Naive thymus-derived CD4-positive, alpha-beta T cell (primary cell): ENCODE measurements at regions not wholly inside any gene's neighbourhood (a gene's known extent, or its start where the extent isn't known, plus 50 kb on each side); places are given as distances from the start of the nearest gene placed in this dataset.
A peak's percentile ranks its signal among the peaks of the same experiment; 100 is the strongest.

Source experiments
- ATAC-seq: fragments of 150-1000 bp; cut with Tn5 transposase; 2 replicates; pipeline ENCODE4 v1.10.0; 2021; ENCODE audit warnings: mild to moderate bottlenecking, moderate library complexity
- CTCF ChIA-PET: fragments of 350-600 bp; sonication (Branson Sonifier 250); formaldehyde crosslinking; loops from one replicate; lab custom pipeline; 2021; ENCODE audit warnings: antibody characterized with exemption; lab: Charles Lee
- POLR2A ChIA-PET: fragments of 350-600 bp; sonication (Branson Sonifier 250); formaldehyde crosslinking; loops from one replicate; lab custom pipeline; 2021; ENCODE audit warnings: antibody characterized with exemption, inconsistent platforms; lab: Charles Lee
- DNase-seq, 9 donors: peaks; one replicate each; pipeline versions ENCODE4 v3.0.0 to v3.0.0-alpha.2; 2020 to 2022; ENCODE audit warnings: mixed read lengths in 1 of 9
- H3K27ac ChIP-seq: one replicate; pipeline ENCODE4 v1.7.0; 2013; ENCODE audit warnings: mild to moderate bottlenecking, low read depth, low read length, moderate library complexity
- H3K27me3 ChIP-seq, 2 donors: one replicate each; pipeline ENCODE4 v1.7.0; 2013; ENCODE audit warnings: low read length in 2 of 2, mild to moderate bottlenecking in 2 of 2, moderate library complexity in 2 of 2; ENCODE audit not compliant: control insufficient read depth in 2 of 2, insufficient read depth in 2 of 2
- H3K36me3 ChIP-seq, 3 experiments: 1 replicate in 2 of 3; 2 replicates in 1 of 3; pipeline ENCODE4 v1.7.0; 2013; ENCODE audit warnings: low read length in 3 of 3, mild to moderate bottlenecking in 3 of 3, moderate library complexity in 1 of 3; ENCODE audit not compliant: insufficient read depth in 3 of 3, control insufficient read depth in 2 of 3
- H3K4me1 ChIP-seq, 2 donors: one replicate each; pipeline ENCODE4 v1.7.0; 2013; ENCODE audit warnings: low read length in 2 of 2, mild to moderate bottlenecking in 2 of 2, moderate library complexity in 1 of 2; ENCODE audit not compliant: control insufficient read depth in 2 of 2, insufficient read depth in 2 of 2
- H3K4me3 ChIP-seq: 2 replicates; pipeline ENCODE4 v1.7.0; 2013; ENCODE audit warnings: mild to moderate bottlenecking, low read length
- H3K9me3 ChIP-seq, 3 experiments: 1 replicate in 2 of 3; 2 replicates in 1 of 3; pipeline ENCODE4 v1.7.0; 2013; ENCODE audit warnings: low read length in 3 of 3; ENCODE audit not compliant: control insufficient read depth in 2 of 3
- H3K27ac Mint-ChIP-seq, 9 donors: one replicate each; pipeline ENCODE4 v1.8.0; 2020 to 2022; ENCODE audit warnings: mixed read lengths in 9 of 9, mild to moderate bottlenecking in 8 of 9, moderate library complexity in 5 of 9, inconsistent platforms in 2 of 9
- H3K27me3 Mint-ChIP-seq, 5 donors: one replicate each; pipeline ENCODE4 v1.8.0; 2021 to 2022; ENCODE audit warnings: mixed read lengths in 5 of 5, mild to moderate bottlenecking in 1 of 5
- H3K36me3 Mint-ChIP-seq, 5 donors: one replicate each; pipeline ENCODE4 v1.8.0; 2020 to 2022; ENCODE audit warnings: mixed read lengths in 5 of 5, mild to moderate bottlenecking in 3 of 5, inconsistent platforms in 1 of 5
- H3K4me1 Mint-ChIP-seq, 7 donors: one replicate each; pipeline ENCODE4 v1.8.0; 2020 to 2022; ENCODE audit warnings: mixed read lengths in 7 of 7, mild to moderate bottlenecking in 3 of 7, inconsistent platforms in 1 of 7
- H3K4me3 Mint-ChIP-seq, 10 donors: one replicate each; pipeline ENCODE4 v1.8.0; 2020 to 2022; ENCODE audit warnings: mild to moderate bottlenecking in 10 of 10, mixed read lengths in 10 of 10, moderate library complexity in 6 of 10, inconsistent platforms in 2 of 10
- H3K9me3 Mint-ChIP-seq, 11 donors: one replicate each; pipeline ENCODE4 v1.8.0; 2020 to 2022; ENCODE audit warnings: mixed read lengths in 11 of 11, mild to moderate bottlenecking in 4 of 11, inconsistent platforms in 1 of 11, moderate library complexity in 1 of 11
- intact Hi-C, 2 donors: fragments of 100-400 bp; cut with micrococcal nuclease; formaldehyde crosslinking; loops; one replicate each; pipeline ENCODE4 v1.15.1; 2023

DNA sequence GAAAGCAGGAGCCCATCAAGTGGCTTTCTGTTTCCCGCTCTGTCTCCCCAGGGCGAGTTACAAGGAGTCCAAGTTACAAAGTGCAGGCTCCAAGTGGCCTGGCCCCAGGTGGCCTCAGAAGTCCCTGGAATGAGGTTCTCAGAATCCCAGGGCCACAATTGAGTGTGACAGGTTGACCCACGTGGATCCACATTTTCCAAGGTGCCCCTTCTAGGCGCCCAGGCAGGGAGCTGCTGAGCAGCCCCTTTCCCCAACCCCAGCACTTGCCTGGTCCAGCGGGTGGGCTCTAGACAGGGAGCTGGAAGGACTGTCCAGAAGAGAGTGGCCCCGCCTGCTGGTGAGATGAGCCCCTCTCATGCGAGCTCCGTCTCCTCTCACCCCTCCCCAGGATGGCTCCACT lies 253.4 kb downstream of the CYP26B1 start:
- no peaks in the 10 kb centered on the region for H3K9me3 ChIP-seq
- no peak overlapping the region for H3K4me3 ChIP-seq
- H3K4me1 ChIP-seq = no peaks in the 10 kb centered on the region
- no peaks in the 10 kb centered on the region for H3K27me3 ChIP-seq
- no peak for DNase-seq
- no peaks in the 10 kb centered on the region for H3K36me3 Mint-ChIP-seq
- H3K27ac ChIP-seq = no peak overlapping the region
- peaks cover 0 to 25% (median 7%) of the 10 kb centered on the region in 5 donors for H3K27me3 Mint-ChIP-seq
- intact Hi-C loops = no loop called here
- no peak overlapping the region for H3K4me3 Mint-ChIP-seq
- H3K9me3 Mint-ChIP-seq = peaks cover 0 to 1% (median 0%) of the 10 kb centered on the region in 11 donors
- no peak overlapping the region for H3K27ac Mint-ChIP-seq
- no peaks in the 10 kb centered on the region for H3K36me3 ChIP-seq
- no peak for ATAC-seq
- ChIA-PET CTCF (no interaction called here), POLR2A (no interaction called here)
- H3K4me1 Mint-ChIP-seq = no peaks in the 10 kb centered on the region

DNA sequence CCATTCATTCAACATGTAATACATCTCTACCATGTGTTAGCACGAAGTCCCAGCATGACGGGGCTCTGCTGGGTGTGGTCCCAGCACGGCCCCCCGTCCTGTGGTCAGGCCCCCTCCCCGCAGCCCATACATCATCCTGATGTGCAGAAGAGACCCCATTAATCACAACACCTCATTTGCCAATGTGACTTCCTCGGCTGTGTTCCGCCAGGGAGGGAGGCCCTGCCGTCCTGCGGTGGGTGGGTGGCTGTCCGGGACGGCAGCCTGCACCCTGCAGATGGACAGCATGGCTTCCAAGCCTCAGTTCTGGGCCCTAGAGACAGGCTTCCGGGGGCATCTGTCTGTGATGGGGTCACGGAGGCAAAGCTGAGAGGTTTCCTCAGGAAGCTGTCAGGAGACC lies 254.0 kb downstream of the CYP26B1 start:
- Mint-ChIP-seq H3K27ac (no peak overlapping the region), H3K9me3 (peaks cover 0 to 1% (median 0%) of the 10 kb centered on the region in 11 donors), H3K36me3 (no peaks in the 10 kb centered on the region), H3K4me1 (no peaks in the 10 kb centered on the region), H3K4me3 (no peak overlapping the region), H3K27me3 (peaks cover 0 to 20% (median 7%) of the 10 kb centered on the region in 5 donors)
- no peaks in the 10 kb centered on the region for H3K36me3 ChIP-seq
- no peak overlapping the region for H3K4me3 ChIP-seq
- POLR2A ChIA-PET = no interaction called here
- no peak overlapping the region for H3K27ac ChIP-seq
- DNase-seq = no peak
- H3K4me1 ChIP-seq = no peaks in the 10 kb centered on the region
- intact Hi-C loops = no loop called here
- CTCF ChIA-PET = no interaction called here
- H3K9me3 ChIP-seq = no peaks in the 10 kb centered on the region
- no peaks in the 10 kb centered on the region for H3K27me3 ChIP-seq
- no peak for ATAC-seq

DNA sequence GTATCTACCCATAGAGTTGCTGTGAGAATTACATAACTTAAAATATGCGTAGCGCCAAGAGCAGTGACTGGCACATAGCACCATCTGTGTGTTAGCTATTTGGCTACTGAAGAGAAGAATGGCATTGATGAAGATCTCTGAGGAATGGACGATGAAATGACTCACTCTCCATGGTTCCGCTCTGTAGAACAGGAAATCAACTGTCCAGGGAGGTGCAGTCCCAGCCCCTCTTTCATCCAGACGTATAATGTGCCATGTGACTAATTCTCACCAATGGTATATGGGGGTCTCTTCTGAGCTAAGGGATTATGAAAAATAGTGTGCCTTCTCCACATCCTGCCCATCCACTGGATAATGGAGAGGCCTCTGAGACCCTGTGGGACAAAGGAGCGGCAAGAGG lies 254.8 kb downstream of the CYP26B1 start:
- CTCF ChIA-PET = no interaction called here
- no peaks in the 10 kb centered on the region for H3K4me1 ChIP-seq
- ATAC-seq = no peak
- POLR2A ChIA-PET = no interaction called here
- no peaks in the 10 kb centered on the region for H3K27me3 ChIP-seq
- no peak overlapping the region for H3K4me3 ChIP-seq
- intact Hi-C loops = no loop called here
- H3K27ac ChIP-seq = no peak overlapping the region
- Mint-ChIP-seq H3K9me3 (peaks cover 0 to 1% (median 0%) of the 10 kb centered on the region in 11 donors), H3K27me3 (peaks cover 0 to 17% (median 7%) of the 10 kb centered on the region in 5 donors), H3K4me3 (no peak overlapping the region), H3K36me3 (no peaks in the 10 kb centered on the region), H3K27ac (no peak overlapping the region), H3K4me1 (no peaks in the 10 kb centered on the region)
- H3K36me3 ChIP-seq = no peaks in the 10 kb centered on the region
- no peaks in the 10 kb centered on the region for H3K9me3 ChIP-seq
- DNase-seq = no peak

DNA sequence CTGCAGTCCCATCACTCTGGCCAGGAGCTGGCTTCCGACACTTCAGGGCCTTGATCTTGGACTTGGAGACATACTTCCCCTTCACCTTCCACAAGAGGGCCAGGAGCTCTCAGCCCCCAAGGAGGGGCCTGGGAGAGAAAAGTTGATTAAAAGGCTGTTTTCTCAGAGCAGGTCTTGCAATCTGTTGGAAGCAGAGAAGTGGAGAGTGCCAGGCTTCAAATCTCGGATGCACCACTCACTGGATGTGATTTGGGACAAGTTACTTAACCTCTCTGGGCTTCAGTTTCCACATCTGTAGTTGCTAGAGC lies 255.3 kb downstream of the CYP26B1 start:
- ChIA-PET POLR2A (no interaction called here), CTCF (no interaction called here)
- Mint-ChIP-seq H3K27ac (no peak overlapping the region), H3K36me3 (no peaks in the 10 kb centered on the region), H3K9me3 (peaks cover 0 to 1% (median 0%) of the 10 kb centered on the region in 11 donors), H3K4me3 (no peak overlapping the region), H3K27me3 (peaks cover 0 to 17% (median 7%) of the 10 kb centered on the region in 5 donors), H3K4me1 (no peaks in the 10 kb centered on the region)
- Histone ChIP-seq H3K27ac (no peak overlapping the region), H3K9me3 (no peaks in the 10 kb centered on the region), H3K27me3 (no peaks in the 10 kb centered on the region), H3K36me3 (no peaks in the 10 kb centered on the region), H3K4me1 (no peaks in the 10 kb centered on the region), H3K4me3 (no peak overlapping the region)
- ATAC-seq = no peak
- intact Hi-C loops = no loop called here
- DNase-seq = no peak

DNA sequence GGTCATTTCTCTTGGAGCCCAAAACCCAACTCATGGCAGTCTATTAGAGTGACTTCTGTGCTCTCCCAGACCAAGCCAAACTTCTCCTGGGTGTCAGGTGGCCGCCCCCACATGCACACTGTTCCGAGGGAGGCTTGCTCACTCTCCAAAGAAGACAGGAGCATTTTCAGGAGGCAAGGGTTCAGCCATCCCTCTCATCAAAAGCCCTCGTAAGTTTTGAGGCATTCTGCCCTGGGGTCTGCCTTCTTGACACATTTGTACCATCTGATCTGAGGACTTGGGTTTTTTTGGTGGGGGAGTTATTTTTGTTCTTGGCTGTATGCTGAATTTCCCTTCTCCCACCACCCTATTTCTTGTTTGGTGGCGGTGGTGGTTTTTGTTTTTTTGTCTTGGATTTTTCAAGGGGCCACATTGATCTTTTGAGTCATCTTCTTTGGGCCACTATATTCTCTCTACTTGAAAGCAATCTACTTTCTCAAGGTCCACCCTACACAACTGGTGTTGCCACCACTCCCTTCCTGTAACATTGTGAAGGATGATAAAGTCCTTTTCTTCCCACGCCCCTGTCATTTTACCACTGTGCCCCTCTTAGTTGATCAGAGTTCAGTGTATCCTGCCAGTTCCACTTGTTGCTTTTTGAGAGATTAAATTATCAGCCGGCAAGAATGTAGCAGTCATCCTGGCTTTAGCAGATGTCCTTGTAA lies 255.8 kb downstream of the CYP26B1 start:
- H3K27me3 ChIP-seq = no peaks in the 10 kb centered on the region
- H3K4me1 ChIP-seq = no peaks in the 10 kb centered on the region
- ATAC-seq (no peak), DNase-seq (no peak)
- no peaks in the 10 kb centered on the region for H3K9me3 ChIP-seq
- Mint-ChIP-seq H3K27ac (no peak overlapping the region), H3K36me3 (no peaks in the 10 kb centered on the region), H3K4me1 (no peaks in the 10 kb centered on the region), H3K4me3 (no peak overlapping the region), H3K27me3 (peaks cover 0 to 17% (median 7%) of the 10 kb centered on the region in 5 donors), H3K9me3 (peaks cover 0 to 1% (median 0%) of the 10 kb centered on the region in 11 donors)
- intact Hi-C loops = no loop called here
- H3K27ac ChIP-seq = no peak overlapping the region
- ChIA-PET POLR2A (no interaction called here), CTCF (no interaction called here)
- no peak overlapping the region for H3K4me3 ChIP-seq
- no peaks in the 10 kb centered on the region for H3K36me3 ChIP-seq

DNA sequence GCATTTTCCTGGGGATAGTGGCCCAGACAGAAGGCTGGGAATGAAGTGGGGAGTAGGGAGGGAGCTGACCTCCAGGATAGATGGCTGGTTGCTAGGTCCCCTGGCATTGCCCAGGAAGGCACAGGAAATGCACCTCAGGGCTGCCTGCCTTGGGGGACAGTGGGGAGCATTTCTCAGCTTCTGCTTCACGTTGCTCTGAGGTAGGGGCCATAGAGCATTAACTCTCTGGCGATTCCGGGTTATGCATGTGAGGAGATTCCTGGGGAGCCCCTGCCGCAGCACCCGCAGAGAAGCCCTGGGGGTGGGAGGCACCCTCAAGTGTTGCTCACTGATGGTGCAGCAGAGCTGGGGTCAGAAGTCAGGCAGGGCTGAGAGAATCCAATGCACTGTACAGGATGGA lies 256.5 kb downstream of the CYP26B1 start:
- ChIA-PET CTCF (no interaction called here), POLR2A (no interaction called here)
- no peaks in the 10 kb centered on the region for H3K36me3 Mint-ChIP-seq
- H3K27ac ChIP-seq = no peak overlapping the region
- ATAC-seq (no peak), DNase-seq (peak in 1 of 9 donors; percentile 7)
- intact Hi-C loops = no loop called here
- H3K27me3 Mint-ChIP-seq = peaks cover 0 to 12% (median 7%) of the 10 kb centered on the region in 5 donors
- no peak overlapping the region for H3K4me3 Mint-ChIP-seq
- no peak overlapping the region for H3K27ac Mint-ChIP-seq
- no peaks in the 10 kb centered on the region for H3K9me3 ChIP-seq
- H3K27me3 ChIP-seq = no peaks in the 10 kb centered on the region
- H3K4me1 ChIP-seq = no peaks in the 10 kb centered on the region
- H3K4me1 Mint-ChIP-seq = no peaks in the 10 kb centered on the region
- no peaks in the 10 kb centered on the region for H3K36me3 ChIP-seq
- H3K4me3 ChIP-seq = no peak overlapping the region
- peaks cover 0 to 6% (median 0%) of the 10 kb centered on the region in 11 donors for H3K9me3 Mint-ChIP-seq
